ENCODE measurements at regions not wholly inside any gene's neighbourhood (a gene's known extent, or its start where the extent isn't known, plus 50 kb on each side); places are given as distances from the start of the nearest gene placed in this dataset.

- no peak overlapping the region for H3K4me2 ChIP-seq (ENCODE audit: insufficient read depth, insufficient read length, low read length)
- no peak overlapping the region for H2BK5ac ChIP-seq (ENCODE audit: insufficient read length, low read length)
- no peak for TF ChIP-seq CTCF (conservative IDR thresholded peaks at IDR 0.05)
- H3K9me3 ChIP-seq (ENCODE audit: control insufficient read depth, low read depth, low read length) = no peaks in the 10 kb centered on the region
- H3K9ac ChIP-seq (ENCODE audit: extremely low read depth, insufficient read length, low read length) = no peak overlapping the region
- no peak overlapping the region for H2BK20ac ChIP-seq (ENCODE audit: low read depth, low read length, poor library complexity, severe bottlenecking)
- no peaks in the 10 kb centered on the region for H3K23me2 ChIP-seq (ENCODE audit: insufficient read length, low read depth, low read length, poor library complexity, severe bottlenecking)
- no peaks in the 10 kb centered on the region for H3K79me1 ChIP-seq (ENCODE audit: insufficient read depth, low read depth, low read length, poor library complexity, severe bottlenecking)
- H2BK120ac ChIP-seq (ENCODE audit: low read depth, low read length, poor library complexity, severe bottlenecking) = no peak overlapping the region
- H2BK12ac ChIP-seq (ENCODE audit: insufficient read length, low read depth, low read length) = no peak overlapping the region
- no peak overlapping the region for H3K56ac ChIP-seq (ENCODE audit: insufficient read length, low read depth, low read length)
- peak overlapping the region; percentile 4 for H2AFZ ChIP-seq (ENCODE audit: low read length)
- H3K27me3 ChIP-seq (ENCODE audit: insufficient read depth, low read length) = no peaks in the 10 kb centered on the region
- no peak overlapping the region for H3K14ac ChIP-seq (ENCODE audit: insufficient read depth, low read length)
- no peak overlapping the region for H3K27ac ChIP-seq (ENCODE audit: insufficient read length, low read depth, low read length)
- H3K18ac ChIP-seq (ENCODE audit: insufficient read length, low read depth, low read length) = no peak overlapping the region
- no peak overlapping the region for H4K8ac ChIP-seq (replicated peaks; ENCODE audit: insufficient read length, low read depth, low read length)
- no CpG with 5 or more reads among the region's 8 CpGs for WGBS (ENCODE audit: extremely low coverage, insufficient read length, low lambda C conversion rate)
- H3K4ac ChIP-seq (ENCODE audit: low read depth, low read length) = no peak overlapping the region
- no peaks in the 10 kb centered on the region for H3K9me3 Mint-ChIP-seq
- H3K27me3 Mint-ChIP-seq (ENCODE audit: low read depth) = no peaks in the 10 kb centered on the region; the same call in 1 of the 2 replicates
- no peak overlapping the region for H3K4me3 Mint-ChIP-seq
- no peak overlapping the region for H3K23ac ChIP-seq (ENCODE audit: insufficient read length, low read depth, low read length)
- no peaks in the 10 kb centered on the region for H4K20me1 ChIP-seq (ENCODE audit: control insufficient read depth, insufficient read depth, insufficient read length)
- no peaks in the 10 kb centered on the region for H3K36me3 Mint-ChIP-seq (ENCODE audit: insufficient read depth in 1 of 3, low read depth in 3 of 3)
- no peak overlapping the region for H2AK5ac ChIP-seq (ENCODE audit: insufficient read length, low read length)
- DNase-seq = no peak
- H3K27ac Mint-ChIP-seq = peak overlapping the region in 1 of 3 experiments; percentile 0; a peak in 1 of 7 replicates
- H3T11ph ChIP-seq (ENCODE audit: low read length) = no peak overlapping the region
- peaks cover 3% of the 10 kb centered on the region; the same call in 1 of the 2 replicates for H3K4me1 ChIP-seq (ENCODE audit: insufficient read depth, low read length)
- no peak overlapping the region for H4K91ac ChIP-seq (ENCODE audit: insufficient read length, low read depth, low read length)
- H2BK15ac ChIP-seq (ENCODE audit: low read depth, low read length) = no peak overlapping the region
- H3K4me1 Mint-ChIP-seq = peaks cover 20% of the 10 kb centered on the region in 2 experiments
- no peaks in the 10 kb centered on the region; the same call in 1 of the 2 replicates for H3K79me2 ChIP-seq (ENCODE audit: insufficient read depth, low read length)
- no peak overlapping the region for H4K5ac ChIP-seq (ENCODE audit: insufficient read length, low read depth, low read length)
Observed at GRCh38 chr2:223538920-223539440, 63.2 kb downstream of the SCG2 start.

Data from H9 (cell line).